Naive thymus-derived CD4-positive, alpha-beta T cell (primary cell): ENCODE measurements at regions not wholly inside any gene's neighbourhood (a gene's known extent, or its start where the extent isn't known, plus 50 kb on each side); places are given as distances from the start of the nearest gene placed in this dataset.
"Not testable (repeated sequence)": the region's sequence is repeated elsewhere in the genome, so short reads cannot be mapped to it uniquely, and the experiment has no call there.

Experiments
- ATAC-seq: fragments of 150-1000 bp; cut with Tn5 transposase; 2 replicates; pipeline ENCODE4 v1.10.0; 2021; ENCODE audit warnings: mild to moderate bottlenecking, moderate library complexity
- CTCF ChIA-PET: fragments of 350-600 bp; sonication (Branson Sonifier 250); formaldehyde crosslinking; loops from one replicate; lab custom pipeline; 2021; ENCODE audit warnings: antibody characterized with exemption; lab: Charles Lee
- POLR2A ChIA-PET: fragments of 350-600 bp; sonication (Branson Sonifier 250); formaldehyde crosslinking; loops from one replicate; lab custom pipeline; 2021; ENCODE audit warnings: antibody characterized with exemption, inconsistent platforms; lab: Charles Lee
- DNase-seq, 9 donors: peaks; one replicate each; pipeline versions ENCODE4 v3.0.0 to v3.0.0-alpha.2; 2020 to 2022; ENCODE audit warnings: mixed read lengths in 1 of 9
- H3K27ac ChIP-seq: one replicate; pipeline ENCODE4 v1.7.0; 2013; ENCODE audit warnings: mild to moderate bottlenecking, low read depth, low read length, moderate library complexity
- H3K27me3 ChIP-seq, 2 donors: one replicate each; pipeline ENCODE4 v1.7.0; 2013; ENCODE audit warnings: low read length in 2 of 2, mild to moderate bottlenecking in 2 of 2, moderate library complexity in 2 of 2; ENCODE audit not compliant: control insufficient read depth in 2 of 2, insufficient read depth in 2 of 2
- H3K36me3 ChIP-seq, 3 experiments: 1 replicate in 2 of 3; 2 replicates in 1 of 3; pipeline ENCODE4 v1.7.0; 2013; ENCODE audit warnings: low read length in 3 of 3, mild to moderate bottlenecking in 3 of 3, moderate library complexity in 1 of 3; ENCODE audit not compliant: insufficient read depth in 3 of 3, control insufficient read depth in 2 of 3
- H3K4me1 ChIP-seq, 2 donors: one replicate each; pipeline ENCODE4 v1.7.0; 2013; ENCODE audit warnings: low read length in 2 of 2, mild to moderate bottlenecking in 2 of 2, moderate library complexity in 1 of 2; ENCODE audit not compliant: control insufficient read depth in 2 of 2, insufficient read depth in 2 of 2
- H3K4me3 ChIP-seq: 2 replicates; pipeline ENCODE4 v1.7.0; 2013; ENCODE audit warnings: mild to moderate bottlenecking, low read length
- H3K9me3 ChIP-seq, 3 experiments: 1 replicate in 2 of 3; 2 replicates in 1 of 3; pipeline ENCODE4 v1.7.0; 2013; ENCODE audit warnings: low read length in 3 of 3; ENCODE audit not compliant: control insufficient read depth in 2 of 3
- H3K27ac Mint-ChIP-seq, 9 donors: one replicate each; pipeline ENCODE4 v1.8.0; 2020 to 2022; ENCODE audit warnings: mixed read lengths in 9 of 9, mild to moderate bottlenecking in 8 of 9, moderate library complexity in 5 of 9, inconsistent platforms in 2 of 9
- H3K27me3 Mint-ChIP-seq, 5 donors: one replicate each; pipeline ENCODE4 v1.8.0; 2021 to 2022; ENCODE audit warnings: mixed read lengths in 5 of 5, mild to moderate bottlenecking in 1 of 5
- H3K36me3 Mint-ChIP-seq, 5 donors: one replicate each; pipeline ENCODE4 v1.8.0; 2020 to 2022; ENCODE audit warnings: mixed read lengths in 5 of 5, mild to moderate bottlenecking in 3 of 5, inconsistent platforms in 1 of 5
- H3K4me1 Mint-ChIP-seq, 7 donors: one replicate each; pipeline ENCODE4 v1.8.0; 2020 to 2022; ENCODE audit warnings: mixed read lengths in 7 of 7, mild to moderate bottlenecking in 3 of 7, inconsistent platforms in 1 of 7
- H3K4me3 Mint-ChIP-seq, 10 donors: one replicate each; pipeline ENCODE4 v1.8.0; 2020 to 2022; ENCODE audit warnings: mild to moderate bottlenecking in 10 of 10, mixed read lengths in 10 of 10, moderate library complexity in 6 of 10, inconsistent platforms in 2 of 10
- H3K9me3 Mint-ChIP-seq, 11 donors: one replicate each; pipeline ENCODE4 v1.8.0; 2020 to 2022; ENCODE audit warnings: mixed read lengths in 11 of 11, mild to moderate bottlenecking in 4 of 11, inconsistent platforms in 1 of 11, moderate library complexity in 1 of 11
- intact Hi-C, 2 donors: fragments of 100-400 bp; cut with micrococcal nuclease; formaldehyde crosslinking; loops; one replicate each; pipeline ENCODE4 v1.15.1; 2023

DNA sequence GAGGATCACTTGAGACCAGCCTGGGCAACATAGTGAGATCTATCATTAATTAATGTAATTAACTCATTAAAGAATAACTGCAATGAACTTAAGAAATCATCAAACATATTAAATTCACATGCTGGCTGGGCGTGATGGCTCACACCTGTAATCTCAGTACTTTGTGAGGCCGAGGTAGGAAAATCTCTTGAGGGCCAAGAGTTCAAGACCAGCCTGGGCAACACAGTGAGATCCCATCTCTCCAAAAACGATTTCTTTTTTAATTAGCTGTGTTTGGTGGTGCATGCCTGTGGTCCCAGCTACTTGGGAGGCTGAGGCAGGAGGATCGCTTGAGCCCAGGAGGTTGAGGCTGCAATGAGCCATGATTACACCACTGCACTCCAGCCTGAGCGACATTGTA lies 117.2 kb downstream of the ZFAND4 start:
- H3K4me3 Mint-ChIP-seq, H3K27ac Mint-ChIP-seq, H3K4me3 ChIP-seq, intact Hi-C loops, H3K27me3 Mint-ChIP-seq, CTCF ChIA-PET, ATAC-seq, POLR2A ChIA-PET, H3K36me3 ChIP-seq, H3K27ac ChIP-seq, H3K9me3 Mint-ChIP-seq, DNase-seq, H3K9me3 ChIP-seq, H3K27me3 ChIP-seq: not testable (repeated sequence)
- H3K4me1 Mint-ChIP-seq, result peaks cover 23 to 54% (median 44%) of the 10 kb centered on the region in 7 donors
- peaks cover 0 to 27% (median 12%) of the 10 kb centered on the region in 5 donors for H3K36me3 Mint-ChIP-seq
- peaks cover 13% of the 10 kb centered on the region in 2 donors for H3K4me1 ChIP-seq

GRCh38 chr10:45553613-45554012 lies 119.0 kb downstream of the ZFAND4 start:
- Histone ChIP-seq H3K4me1 (peaks cover 13% of the 10 kb centered on the region in 2 donors), H3K4me3 (no peak overlapping the region), H3K9me3 (no peaks in the 10 kb centered on the region), H3K36me3 (peaks cover 0 to 13% (median 0%) of the 10 kb centered on the region in 3 experiments), H3K27me3 (no peaks in the 10 kb centered on the region), H3K27ac (no peak overlapping the region)
- ATAC-seq (no peak), DNase-seq (no peak)
- H3K9me3 Mint-ChIP-seq, result peaks cover 0 to 7% (median 0%) of the 10 kb centered on the region in 11 donors
- intact Hi-C loops, result no loop called here
- H3K27me3 Mint-ChIP-seq, result no peaks in the 10 kb centered on the region
- H3K4me3 Mint-ChIP-seq, result no peak overlapping the region
- CTCF ChIA-PET, result no interaction called here
- H3K4me1 Mint-ChIP-seq, result peaks cover 20 to 49% (median 31%) of the 10 kb centered on the region in 7 donors
- peak overlapping the region in 1 of 9 donors; percentile 30 for H3K27ac Mint-ChIP-seq
- H3K36me3 Mint-ChIP-seq, result peaks cover 0 to 34% (median 12%) of the 10 kb centered on the region in 5 donors
- POLR2A ChIA-PET, result no interaction called here

GRCh38 chr10:45553155-45553554 lies 119.4 kb downstream of the ZFAND4 start:
- peaks cover 0 to 4% (median 0%) of the 10 kb centered on the region in 11 donors for H3K9me3 Mint-ChIP-seq
- intact Hi-C loops, result no loop called here
- H3K4me3 Mint-ChIP-seq, result no peak overlapping the region
- H3K4me3 ChIP-seq, result no peak overlapping the region
- CTCF ChIA-PET, result no interaction called here
- H3K27me3 ChIP-seq, result no peaks in the 10 kb centered on the region
- no peaks in the 10 kb centered on the region for H3K27me3 Mint-ChIP-seq
- POLR2A ChIA-PET, result no interaction called here
- H3K4me1 ChIP-seq, result peaks cover 8 to 12% of the 10 kb centered on the region in 2 donors
- no peak overlapping the region for H3K27ac ChIP-seq
- ATAC-seq (no peak), DNase-seq (no peak)
- H3K9me3 ChIP-seq, result no peaks in the 10 kb centered on the region
- peaks cover 0 to 13% (median 0%) of the 10 kb centered on the region in 3 experiments for H3K36me3 ChIP-seq
- H3K4me1 Mint-ChIP-seq, result peaks cover 19 to 48% (median 30%) of the 10 kb centered on the region in 7 donors
- peaks cover 0 to 33% (median 15%) of the 10 kb centered on the region in 5 donors for H3K36me3 Mint-ChIP-seq
- H3K27ac Mint-ChIP-seq, result peak overlapping the region in 1 of 9 donors; percentile 30

DNA sequence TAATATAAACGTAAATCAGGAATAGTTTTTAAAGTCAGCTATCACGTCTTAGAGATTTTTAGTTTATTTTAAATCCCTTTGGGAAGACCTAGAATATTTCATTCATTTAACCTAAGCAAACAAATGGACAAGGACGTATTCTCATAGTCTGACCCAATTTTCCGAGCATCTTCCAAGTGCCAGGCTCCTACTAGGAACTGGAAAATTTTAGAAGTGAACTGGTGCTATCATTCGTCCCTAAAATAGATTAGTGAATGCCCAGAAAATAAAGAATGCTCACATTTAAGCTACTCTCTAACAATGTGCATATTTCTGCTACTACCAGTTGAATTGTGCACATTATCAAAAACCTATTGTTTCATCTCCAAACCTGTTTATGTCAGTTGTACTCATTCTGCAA lies 120.1 kb downstream of the ZFAND4 start:
- ChIA-PET CTCF (no interaction called here), POLR2A (no interaction called here)
- H3K4me1 Mint-ChIP-seq, result peaks cover 19 to 48% (median 28%) of the 10 kb centered on the region in 7 donors
- no peak overlapping the region for H3K4me3 Mint-ChIP-seq
- H3K36me3 ChIP-seq, result peaks cover 0 to 13% (median 0%) of the 10 kb centered on the region in 3 experiments
- peaks cover 0 to 35% (median 17%) of the 10 kb centered on the region in 5 donors for H3K36me3 Mint-ChIP-seq
- no peaks in the 10 kb centered on the region for H3K27me3 ChIP-seq
- no peak for DNase-seq
- ATAC-seq, result no peak
- no peak overlapping the region for H3K27ac Mint-ChIP-seq
- no peaks in the 10 kb centered on the region for H3K9me3 ChIP-seq
- no peak overlapping the region for H3K27ac ChIP-seq
- H3K27me3 Mint-ChIP-seq, result no peaks in the 10 kb centered on the region
- intact Hi-C loops, result no loop called here
- H3K4me3 ChIP-seq, result no peak overlapping the region
- peaks cover 0 to 3% (median 0%) of the 10 kb centered on the region in 11 donors for H3K9me3 Mint-ChIP-seq
- H3K4me1 ChIP-seq, result peaks cover 1 to 5% of the 10 kb centered on the region in 2 donors

- ChIA-PET POLR2A (no interaction called here), CTCF (no interaction called here)
Measured at GRCh38 chr10:45550903-45551786, 121.4 kb downstream of the ZFAND4 start.

GRCh38 chr10:45548068-45548467 lies 124.5 kb downstream of the ZFAND4 start:
- Mint-ChIP-seq H3K27ac (peak overlapping the region in 3 of 9 donors; percentile 4 to 26 (median 10)), H3K4me1 (peaks cover 7 to 33% (median 16%) of the 10 kb centered on the region in 7 donors), H3K4me3 (no peak overlapping the region), H3K27me3 (no peaks in the 10 kb centered on the region), H3K9me3 (peaks cover 0 to 1% (median 0%) of the 10 kb centered on the region in 11 donors), H3K36me3 (peaks cover 4 to 60% (median 27%) of the 10 kb centered on the region in 5 donors)
- H3K4me3 ChIP-seq, result no peak overlapping the region
- intact Hi-C loops, result no loop called here
- H3K27ac ChIP-seq, result no peak overlapping the region
- H3K27me3 ChIP-seq, result no peaks in the 10 kb centered on the region
- no peaks in the 10 kb centered on the region for H3K9me3 ChIP-seq
- POLR2A ChIA-PET, result no interaction called here
- H3K36me3 ChIP-seq, result peaks cover 0 to 13% (median 0%) of the 10 kb centered on the region in 3 experiments
- ATAC-seq, result no peak
- CTCF ChIA-PET, result no interaction called here
- DNase-seq, result no peak
- H3K4me1 ChIP-seq, result no peaks in the 10 kb centered on the region

More at GRCh38 chr10:45550903-45551786, 121.4 kb downstream of the ZFAND4 start:
- Mint-ChIP-seq H3K9me3 (no peaks in the 10 kb centered on the region), H3K4me3 (no peak overlapping the region), H3K27ac (peak overlapping the region in 5 of 9 donors; percentile 0 to 30 (median 7)), H3K4me1 (peaks cover 11 to 38% (median 23%) of the 10 kb centered on the region in 7 donors), H3K27me3 (no peaks in the 10 kb centered on the region), H3K36me3 (peaks cover 0 to 43% (median 23%) of the 10 kb centered on the region in 5 donors)
- no peak for ATAC-seq
- Histone ChIP-seq H3K4me3 (no peak overlapping the region), H3K27ac (no peak overlapping the region), H3K27me3 (no peaks in the 10 kb centered on the region), H3K9me3 (no peaks in the 10 kb centered on the region), H3K4me1 (no peaks in the 10 kb centered on the region), H3K36me3 (peaks cover 0 to 13% (median 0%) of the 10 kb centered on the region in 3 experiments)
- intact Hi-C loops, result no loop called here
- no peak for DNase-seq
